Cardiac fibroblast (primary cell): ENCODE measurements at regions not wholly inside any gene's neighbourhood (a gene's known extent, or its start where the extent isn't known, plus 50 kb on each side); places are given as distances from the start of the nearest gene placed in this dataset.
A peak's percentile ranks its signal among the peaks of the same experiment; 100 is the strongest.

ENCODE experiments used
- DNase-seq, 2 donors: peaks; one replicate each; pipeline versions ENCODE4 v3.0.0 to v3.0.0-alpha.2; 2010; ENCODE audit warnings: low read depth in 2 of 2
- H3K4me3 ChIP-seq, 2 donors: replicated peaks in 1 of 2; 1 replicate in 1 of 2; 2 replicates in 1 of 2; pipeline ENCODE4 v1.5.1; 2011; ENCODE audit warnings: low read depth in 2 of 2, low read length in 2 of 2, mild to moderate bottlenecking in 2 of 2, moderate library complexity in 1 of 2
- CTCF ChIP-seq: IDR thresholded peaks from one replicate; pipeline ENCODE4 v1.5.1; 2011; ENCODE audit warnings: low read depth, mild to moderate bottlenecking, low read length, inconsistent platforms

DNA sequence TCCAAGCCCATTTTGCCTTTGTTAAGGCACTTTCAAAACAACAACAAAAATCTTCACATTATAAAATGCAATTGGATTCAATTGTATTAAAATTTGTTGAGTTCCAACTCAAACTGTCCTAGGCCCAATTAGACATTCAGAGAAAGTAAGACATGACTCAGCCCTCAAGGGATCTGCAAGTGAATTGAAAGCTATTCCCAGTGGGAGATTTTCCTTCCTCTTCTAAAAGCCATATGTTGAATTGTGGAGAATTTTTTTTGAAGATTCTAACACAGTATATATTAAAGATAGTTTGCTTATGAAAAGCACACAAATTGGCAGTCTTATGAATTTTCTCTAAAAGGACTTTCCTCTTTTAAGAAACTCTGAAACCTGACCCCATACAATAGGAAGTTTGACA lies 268.0 kb upstream of the PARD3B start:
- no peak overlapping the region for H3K4me3 ChIP-seq
- peak in 1 of 2 donors; percentile 28 for DNase-seq
- TF ChIP-seq CTCF = no peak

GRCh38 chr2:204278454-204278853 lies 266.8 kb upstream of the PARD3B start:
- no peak overlapping the region for H3K4me3 ChIP-seq
- no peak for DNase-seq
- TF ChIP-seq CTCF = no peak

- no peak overlapping the region for H3K4me3 ChIP-seq
- peak in 1 of 2 donors; percentile 21 for DNase-seq
- no peak for TF ChIP-seq CTCF
These were observed 265.5 kb upstream of the PARD3B start for GRCh38 chr2:204279819-204280218.

- peak in 1 of 2 donors; percentile 21 for DNase-seq
- TF ChIP-seq CTCF = no peak
- H3K4me3 ChIP-seq = no peak overlapping the region
These were observed 265.0 kb upstream of the PARD3B start for GRCh38 chr2:204280262-204280668.

DNA sequence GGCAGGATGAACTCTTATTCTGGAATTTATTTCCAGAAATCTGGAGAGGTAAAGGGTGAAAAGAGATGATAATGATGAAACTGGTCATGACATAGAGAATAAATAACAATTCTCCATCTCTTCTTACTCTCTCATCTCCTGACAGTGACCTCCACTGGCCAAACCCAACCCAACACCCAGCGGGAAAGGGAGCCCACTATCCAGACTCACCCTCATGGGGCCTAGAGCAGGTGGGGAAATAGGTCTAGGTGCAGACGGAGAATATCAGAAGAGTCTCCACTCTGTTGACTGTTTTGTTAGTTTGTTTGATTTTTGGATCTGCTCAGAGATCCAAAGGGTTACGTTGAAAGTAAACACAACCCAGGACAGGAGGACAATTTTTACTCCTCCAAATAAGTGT lies 263.2 kb upstream of the PARD3B start:
- TF ChIP-seq CTCF = no peak
- no peak overlapping the region for H3K4me3 ChIP-seq
- no peak for DNase-seq

DNA sequence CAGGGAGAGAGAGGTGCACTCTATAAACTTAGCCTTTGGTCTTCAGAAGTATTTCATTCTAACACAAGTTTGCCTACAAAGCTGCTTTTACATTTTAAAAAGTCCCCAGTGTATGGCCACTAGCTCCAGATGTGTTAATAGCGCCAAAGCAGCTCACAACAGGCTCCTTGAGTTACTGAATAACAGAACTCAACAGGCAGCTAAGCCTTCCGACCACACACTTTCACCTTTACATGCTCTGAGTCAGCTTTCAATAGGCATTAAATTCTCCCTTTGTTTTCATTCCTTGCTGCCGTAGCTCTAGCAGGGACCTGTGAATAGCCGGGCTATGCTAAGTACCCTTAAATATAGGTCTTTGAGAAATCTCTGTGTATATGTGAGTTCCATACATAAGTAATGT lies 262.8 kb upstream of the PARD3B start:
- H3K4me3 ChIP-seq = no peak overlapping the region
- no peak for DNase-seq
- TF ChIP-seq CTCF = no peak

- H3K4me3 ChIP-seq = no peak overlapping the region
- TF ChIP-seq CTCF = no peak
- DNase-seq = no peak
These were observed 256.2 kb upstream of the PARD3B start for GRCh38 chr2:204289066-204289465.
